Caco-2 (cell line): ENCODE measurements at regions not wholly inside any gene's neighbourhood (a gene's known extent, or its start where the extent isn't known, plus 50 kb on each side); places are given as distances from the start of the nearest gene placed in this dataset.

ENCODE experiments used
- BruUV-seq: library from RNA; stranded (reverse); fragments of 400-500 nt; replicated peaks from 2 replicates; lab custom pipeline; 2021; lab: Mats Ljungman, UMichigan
- CTCF ChIA-PET: fragments of 300-600 bp; sonication (Branson Sonifier 250); formaldehyde crosslinking; loops from one replicate; lab custom pipeline; 2022; ENCODE audit warnings: antibody characterized with exemption; lab: Charles Lee
- POLR2A ChIA-PET: fragments of 300-600 bp; sonication (Branson Sonifier 250); formaldehyde crosslinking; loops from one replicate; lab custom pipeline; 2022; ENCODE audit warnings: antibody characterized with exemption; lab: Charles Lee
- DNase-seq, 2 experiments: peaks; one replicate each; pipeline versions ENCODE4 v3.0.0 to v3.0.0-alpha.2; 2020 to 2022
- H3K27me3 ChIP-seq: replicated peaks from 2 replicates; pipeline ENCODE4 v1.6.0; 2011; ENCODE audit warnings: low read length; ENCODE audit not compliant: control insufficient read depth, insufficient read depth
- H3K36me3 ChIP-seq: 2 replicates; pipeline ENCODE4 v1.5.1; 2011; ENCODE audit warnings: low read length; ENCODE audit not compliant: control insufficient read depth, insufficient read depth
- H3K4me1 ChIP-seq: fragments of 250-450 bp; sonication (Bioruptor Pico); 2 replicates; pipeline ENCODE4 v1.5.1; 2020; ENCODE audit warnings: mild to moderate bottlenecking
- H3K4me3 ChIP-seq: 2 replicates; pipeline ENCODE4 v1.5.1; 2011; ENCODE audit warnings: low read depth, mild to moderate bottlenecking, control low read depth, low read length
- H3K9me3 ChIP-seq: fragments of 250-450 bp; sonication (Bioruptor Pico); 2 replicates; pipeline ENCODE4 v1.5.1; 2020; ENCODE audit warnings: mild to moderate bottlenecking, moderate library complexity
- H3K27ac Mint-ChIP-seq: one replicate; pipeline ENCODE4 v1.8.0; 2022; ENCODE audit warnings: mixed read lengths; ENCODE audit not compliant: unreplicated experiment
- H3K27me3 Mint-ChIP-seq: one replicate; pipeline ENCODE4 v1.8.0; 2022; ENCODE audit warnings: mixed read lengths; ENCODE audit not compliant: insufficient read depth, unreplicated experiment
- H3K36me3 Mint-ChIP-seq: one replicate; pipeline ENCODE4 v1.8.0; 2022; ENCODE audit warnings: mild to moderate bottlenecking, mixed read lengths; ENCODE audit not compliant: insufficient read depth, unreplicated experiment
- H3K4me1 Mint-ChIP-seq: one replicate; pipeline ENCODE4 v1.8.0; 2022; ENCODE audit warnings: low read depth, mixed read lengths; ENCODE audit not compliant: unreplicated experiment
- H3K4me3 Mint-ChIP-seq: one replicate; pipeline ENCODE4 v1.8.0; 2022; ENCODE audit warnings: mild to moderate bottlenecking, moderate library complexity, mixed read lengths; ENCODE audit not compliant: unreplicated experiment
- H3K9me3 Mint-ChIP-seq: one replicate; pipeline ENCODE4 v1.8.0; 2022; ENCODE audit warnings: mixed read lengths; ENCODE audit not compliant: unreplicated experiment
- CTCF ChIP-seq, 2 experiments: fragments of 200-600 bp in 1 of 2; IDR thresholded peaks; 1 replicate in 1 of 2; 2 replicates in 1 of 2; pipeline versions ENCODE4 v1.5.1 to v1.8.0; 2011 to 2022; ENCODE audit warnings: antibody characterized with exemption in 1 of 2, control low read depth in 1 of 2, inconsistent platforms in 1 of 2, low read depth in 1 of 2, low read length in 1 of 2, mild to moderate bottlenecking in 1 of 2, moderate library complexity in 1 of 2; ENCODE audit not compliant: insufficient read depth in 1 of 2, severe bottlenecking in 1 of 2, unreplicated experiment in 1 of 2
- intact Hi-C: fragments of 100-400 bp; cut with micrococcal nuclease; formaldehyde crosslinking; loops from one replicate; pipeline ENCODE4 v1.10.0; 2022; ENCODE audit not compliant: unreplicated experiment

- POLR2A ChIA-PET = no interaction called here
Observed at GRCh38 chr2:71933467-71934319, 214.0 kb downstream of the CYP26B1 start.

GRCh38 chr2:71932780-71933466 is 214.7 kb downstream of the CYP26B1 start:
- H3K27ac Mint-ChIP-seq = no peak overlapping the region
- Histone ChIP-seq H3K9me3 (no peaks in the 10 kb centered on the region), H3K4me3 (no peak overlapping the region), H3K27me3 (no peaks in the 10 kb centered on the region), H3K36me3 (no peaks in the 10 kb centered on the region), H3K4me1 (no peaks in the 10 kb centered on the region)
- no peak overlapping the region for H3K4me3 Mint-ChIP-seq
- H3K4me1 Mint-ChIP-seq = no peaks in the 10 kb centered on the region
- CTCF ChIA-PET = interaction anchor here (1.3 kb wide), 1 partner anchor 217 kb away, joined by 7 read pairs; no protein-coding TSS in a partner anchor
- H3K36me3 Mint-ChIP-seq = no peaks in the 10 kb centered on the region
- TF ChIP-seq CTCF (IDR thresholded peaks at IDR 0.05; ENCODE audit: insufficient read depth in 1 of 2, low read depth in 1 of 2, low read length in 1 of 2, severe bottlenecking in 1 of 2, unreplicated experiment in 1 of 2) = no peak
- BruUV-seq = no TSS peak
- intact Hi-C loops = no loop called here
- DNase-seq = no peak
- POLR2A ChIA-PET = no interaction called here
- H3K9me3 Mint-ChIP-seq = no peaks in the 10 kb centered on the region
- H3K27me3 Mint-ChIP-seq = no peaks in the 10 kb centered on the region

More at GRCh38 chr2:71933467-71934319, 214.0 kb downstream of the CYP26B1 start:
- H3K9me3 ChIP-seq = no peaks in the 10 kb centered on the region
- intact Hi-C loops = no loop called here
- no peaks in the 10 kb centered on the region for H3K4me1 ChIP-seq
- Mint-ChIP-seq H3K4me1 (no peaks in the 10 kb centered on the region), H3K4me3 (no peak overlapping the region), H3K27ac (no peak overlapping the region), H3K36me3 (no peaks in the 10 kb centered on the region), H3K9me3 (no peaks in the 10 kb centered on the region), H3K27me3 (peaks cover under 1% of the 10 kb centered on the region)
- CTCF ChIA-PET = interaction anchor here (1.0 to 1.7 kb wide), 2 partner anchors 10 to 217 kb away, joined by 9 to 20 read pairs; no protein-coding TSS in a partner anchor
- H3K36me3 ChIP-seq = no peaks in the 10 kb centered on the region
- H3K4me3 ChIP-seq = no peak overlapping the region
- DNase-seq = peak; percentile 47 to 53
- TF ChIP-seq CTCF (IDR thresholded peaks at IDR 0.05; ENCODE audit: insufficient read depth in 1 of 2, low read depth in 1 of 2, low read length in 1 of 2, severe bottlenecking in 1 of 2, unreplicated experiment in 1 of 2) = peak; percentile 30 to 65
- no TSS peak for BruUV-seq
- no peaks in the 10 kb centered on the region for H3K27me3 ChIP-seq

- Histone ChIP-seq H3K27me3 (no peaks in the 10 kb centered on the region), H3K4me3 (no peak overlapping the region), H3K4me1 (no peaks in the 10 kb centered on the region), H3K9me3 (no peaks in the 10 kb centered on the region), H3K36me3 (no peaks in the 10 kb centered on the region)
- H3K27ac Mint-ChIP-seq = no peak overlapping the region
- H3K36me3 Mint-ChIP-seq = no peaks in the 10 kb centered on the region
- no peaks in the 10 kb centered on the region for H3K4me1 Mint-ChIP-seq
- no peak overlapping the region for H3K4me3 Mint-ChIP-seq
- no peak for TF ChIP-seq CTCF (IDR thresholded peaks at IDR 0.05; ENCODE audit: insufficient read depth in 1 of 2, low read depth in 1 of 2, low read length in 1 of 2, severe bottlenecking in 1 of 2, unreplicated experiment in 1 of 2)
- no peak for DNase-seq
- H3K9me3 Mint-ChIP-seq = no peaks in the 10 kb centered on the region
- intact Hi-C loops = no loop called here
- ChIA-PET CTCF (interaction anchor here (1.3 kb wide), 1 partner anchor 218 kb away, joined by 7 read pairs; no protein-coding TSS in a partner anchor), POLR2A (no interaction called here)
- no peaks in the 10 kb centered on the region for H3K27me3 Mint-ChIP-seq
- no TSS peak for BruUV-seq
Observed at GRCh38 chr2:71932037-71932779, 215.5 kb downstream of the CYP26B1 start.
